GM12873 (cell line): ENCODE measurements at regions not wholly inside any gene's neighbourhood (a gene's known extent, or its start where the extent isn't known, plus 50 kb on each side); places are given as distances from the start of the nearest gene placed in this dataset.

Experiments
- TF ChIP-seq, protein P1 (sequence below): IDR thresholded peaks from 2 replicates; pipeline ENCODE4 v1.5.1; 2012; ENCODE audit warnings: low read depth, mild to moderate bottlenecking, moderate library complexity, low read length, control low read depth; ENCODE audit not compliant: insufficient read depth; ENCODE audit errors: missing control alignments

DNA sequence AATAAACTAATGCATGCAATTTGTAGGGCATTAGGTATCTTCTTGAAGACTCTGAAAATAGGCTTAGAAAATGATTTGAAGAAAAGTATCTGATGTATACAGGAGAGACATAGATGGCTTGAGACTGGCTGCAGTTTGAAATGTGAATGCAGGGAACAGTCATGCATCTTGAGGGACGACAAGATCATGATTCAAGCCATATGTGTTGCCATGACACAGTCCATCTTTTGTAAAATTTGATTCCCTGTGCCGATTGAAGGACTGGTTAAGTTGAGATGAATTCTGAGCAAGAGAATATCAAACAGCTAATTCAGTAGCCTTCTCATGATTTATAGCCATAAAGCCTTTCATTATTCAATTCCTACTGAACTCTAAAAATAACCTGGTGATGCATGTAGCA is 231.6 kb downstream of the CASP12 start:
- TF ChIP-seq, protein P1, sequence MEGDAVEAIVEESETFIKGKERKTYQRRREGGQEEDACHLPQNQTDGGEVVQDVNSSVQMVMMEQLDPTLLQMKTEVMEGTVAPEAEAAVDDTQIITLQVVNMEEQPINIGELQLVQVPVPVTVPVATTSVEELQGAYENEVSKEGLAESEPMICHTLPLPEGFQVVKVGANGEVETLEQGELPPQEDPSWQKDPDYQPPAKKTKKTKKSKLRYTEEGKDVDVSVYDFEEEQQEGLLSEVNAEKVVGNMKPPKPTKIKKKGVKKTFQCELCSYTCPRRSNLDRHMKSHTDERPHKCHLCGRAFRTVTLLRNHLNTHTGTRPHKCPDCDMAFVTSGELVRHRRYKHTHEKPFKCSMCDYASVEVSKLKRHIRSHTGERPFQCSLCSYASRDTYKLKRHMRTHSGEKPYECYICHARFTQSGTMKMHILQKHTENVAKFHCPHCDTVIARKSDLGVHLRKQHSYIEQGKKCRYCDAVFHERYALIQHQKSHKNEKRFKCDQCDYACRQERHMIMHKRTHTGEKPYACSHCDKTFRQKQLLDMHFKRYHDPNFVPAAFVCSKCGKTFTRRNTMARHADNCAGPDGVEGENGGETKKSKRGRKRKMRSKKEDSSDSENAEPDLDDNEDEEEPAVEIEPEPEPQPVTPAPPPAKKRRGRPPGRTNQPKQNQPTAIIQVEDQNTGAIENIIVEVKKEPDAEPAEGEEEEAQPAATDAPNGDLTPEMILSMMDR, result no peak

DNA sequence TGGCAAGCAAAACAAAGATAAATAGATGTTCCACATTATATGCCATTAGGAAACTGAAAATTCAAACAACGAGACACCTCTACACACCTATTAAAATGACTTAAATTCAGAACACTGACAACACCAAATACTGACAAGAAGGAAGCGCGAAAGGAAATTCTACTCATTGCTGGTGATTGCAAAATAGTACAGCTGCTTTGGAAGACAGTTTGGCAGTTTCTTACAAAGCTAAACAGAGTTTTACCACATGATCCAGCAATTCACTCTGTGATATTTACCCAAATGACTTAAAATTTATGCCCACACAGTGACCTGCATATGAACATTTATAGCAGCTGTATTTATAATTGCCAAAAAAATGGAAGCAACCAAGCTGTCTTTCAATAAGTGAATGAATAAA is 232.6 kb downstream of the CASP12 start:
- TF ChIP-seq, protein P1, result no peak

DNA sequence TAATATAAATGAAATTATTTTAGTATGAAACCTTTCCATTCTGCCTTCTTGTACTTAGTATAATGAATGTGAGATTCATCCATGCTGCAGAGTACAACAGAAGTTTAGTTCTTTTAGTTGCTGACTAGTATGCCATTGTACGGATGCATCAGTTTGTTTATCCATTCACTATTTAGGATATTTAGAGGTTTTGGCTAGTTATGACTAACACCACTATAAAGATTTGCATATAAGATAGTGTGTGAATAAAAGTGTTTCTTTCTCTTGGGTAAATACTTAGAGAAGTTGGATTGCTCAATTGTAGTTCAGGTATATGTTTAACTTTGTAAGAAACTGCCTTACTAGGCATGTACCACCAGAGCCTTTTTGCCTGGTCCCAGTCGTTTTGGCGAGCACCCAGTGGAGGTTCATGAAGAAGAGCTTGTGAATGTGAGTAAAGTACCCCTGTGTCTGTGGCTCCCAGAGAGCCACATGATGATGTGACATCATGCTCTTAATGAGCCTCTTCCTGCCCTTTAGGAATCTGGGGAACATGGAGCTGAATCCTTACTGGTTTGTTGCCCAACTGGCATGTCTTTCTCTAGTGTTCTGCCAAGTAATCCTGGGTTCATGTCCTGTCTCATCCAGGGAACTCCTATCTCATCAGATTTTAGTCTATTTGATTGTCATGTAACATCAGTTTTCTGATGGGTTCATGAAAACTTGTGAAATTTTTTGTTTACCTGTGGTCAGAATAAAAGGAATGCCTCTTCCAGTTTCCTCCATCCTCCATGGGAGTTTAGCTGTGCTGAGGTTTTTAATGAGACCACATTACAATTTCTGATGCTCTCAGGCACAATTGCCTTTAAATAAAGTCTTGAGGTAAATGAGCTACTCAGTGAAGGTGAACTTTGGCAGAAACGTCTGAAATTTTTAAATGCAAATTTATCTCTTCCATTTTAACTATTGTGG is 234.8 kb downstream of the CASP12 start:
- TF ChIP-seq, protein P1, result no peak

DNA sequence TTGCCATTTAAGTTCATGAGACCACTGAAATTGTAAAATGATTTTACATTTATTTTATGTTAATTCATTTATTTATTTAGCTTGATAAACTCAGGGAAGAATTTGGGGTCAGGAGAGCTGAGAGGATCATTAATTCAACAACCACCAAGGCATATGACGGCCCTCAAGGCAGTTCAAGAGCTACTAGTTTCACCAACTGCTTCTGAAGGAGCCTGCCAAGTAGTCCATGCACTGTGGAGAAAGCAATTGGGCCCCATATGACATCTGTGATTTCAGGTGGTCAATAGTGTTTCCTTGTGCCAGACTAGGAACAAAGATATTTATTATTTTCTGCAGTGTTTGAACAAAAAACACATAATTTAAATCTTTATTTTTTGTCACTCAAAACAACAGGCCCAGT is 236.4 kb downstream of the CASP12 start:
- TF ChIP-seq, protein P1, result no peak

DNA sequence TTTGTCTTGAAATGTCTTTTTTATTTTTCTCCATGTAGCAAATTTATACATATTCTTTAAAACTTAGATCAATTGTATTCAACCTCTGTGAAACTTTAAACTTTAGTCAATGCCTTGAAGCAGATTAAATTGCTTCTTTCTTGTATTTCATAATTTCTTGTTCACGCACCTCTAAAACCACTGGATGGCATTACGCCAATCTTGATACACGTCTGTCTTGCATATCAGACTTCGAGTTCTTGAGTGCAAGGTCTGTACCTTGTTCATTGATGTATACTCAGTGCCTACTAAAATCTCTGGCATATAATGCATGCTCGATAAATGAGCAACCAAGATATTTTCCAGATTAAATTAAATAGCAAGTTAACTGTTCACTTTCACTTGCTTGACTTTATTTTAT is 236.8 kb downstream of the CASP12 start:
- TF ChIP-seq, protein P1, result no peak

DNA sequence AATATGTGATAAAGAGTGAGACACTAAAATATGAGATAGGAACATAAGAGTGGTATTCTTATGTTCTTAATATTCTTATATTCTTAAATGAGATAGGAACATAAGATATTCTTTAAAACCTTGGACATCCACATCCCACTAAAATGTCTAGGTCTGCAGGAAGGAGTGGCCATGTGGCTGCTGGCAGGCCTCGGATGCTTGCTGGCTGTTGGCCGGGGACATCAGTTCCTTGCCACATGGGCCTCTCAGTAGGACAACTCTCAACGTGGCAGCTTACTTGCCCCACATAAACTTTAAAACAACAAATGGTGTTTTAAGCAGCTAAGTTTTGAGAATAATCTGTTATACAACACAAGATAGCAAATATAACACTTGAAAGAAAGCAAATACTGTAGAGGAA is 240.1 kb downstream of the CASP12 start:
- TF ChIP-seq, protein P1, result no peak

DNA sequence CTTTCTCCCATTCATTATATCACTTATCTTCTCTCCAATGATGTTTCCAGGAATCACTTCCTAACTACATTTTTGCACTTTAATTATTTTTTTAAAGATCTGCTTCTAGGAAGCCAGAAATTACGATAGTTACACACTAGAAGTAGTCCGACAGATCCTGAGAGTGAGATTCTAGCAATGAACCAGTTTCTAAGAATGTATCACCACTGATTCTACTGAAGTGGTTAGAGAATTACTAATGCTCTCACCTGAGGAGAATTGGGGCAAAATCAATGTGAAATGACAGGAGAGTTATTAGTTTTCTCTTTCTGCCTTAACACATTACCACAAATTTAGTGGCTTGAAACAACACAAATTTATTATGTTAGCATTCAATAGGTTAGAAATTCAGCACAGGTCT is 241.2 kb downstream of the CASP12 start:
- TF ChIP-seq, protein P1, result no peak
